NCI-H2171 treated with DMSO at 0.1 percent for 48 hours (cell line): ENCODE measurements at regions not wholly inside any gene's neighbourhood (a gene's known extent, or its start where the extent isn't known, plus 50 kb on each side); places are given as distances from the start of the nearest gene placed in this dataset.
A peak's percentile ranks its signal among the peaks of the same experiment; 100 is the strongest.
"Not testable (repeated sequence)": the region's sequence is repeated elsewhere in the genome, so short reads cannot be mapped to it uniquely, and the experiment has no call there.

Experiments used
- DNase-seq: peaks from one replicate; lab custom pipeline; 2025; lab: John Stamatoyannopoulos, UW

DNA sequence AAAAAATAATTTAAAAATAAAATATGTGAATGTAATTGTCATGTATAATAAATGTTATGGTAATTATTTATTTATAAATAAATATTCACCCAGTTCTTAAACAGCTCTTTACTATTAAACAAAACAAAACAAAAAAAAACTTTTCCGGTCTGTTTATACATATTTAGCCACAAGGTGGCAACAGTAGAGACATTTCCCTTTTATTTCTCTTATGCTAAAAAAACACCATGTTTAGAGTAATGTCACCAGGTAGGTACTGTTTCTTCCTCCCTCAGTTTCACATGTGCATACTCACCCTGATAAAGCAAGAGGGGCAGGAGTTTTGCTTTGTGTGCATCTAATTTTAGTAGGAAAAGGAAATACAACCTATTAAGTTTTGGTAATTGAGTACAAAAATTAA, 610.4 kb upstream of the IMPG1 start:
- DNase-seq = peak; percentile 4

DNA sequence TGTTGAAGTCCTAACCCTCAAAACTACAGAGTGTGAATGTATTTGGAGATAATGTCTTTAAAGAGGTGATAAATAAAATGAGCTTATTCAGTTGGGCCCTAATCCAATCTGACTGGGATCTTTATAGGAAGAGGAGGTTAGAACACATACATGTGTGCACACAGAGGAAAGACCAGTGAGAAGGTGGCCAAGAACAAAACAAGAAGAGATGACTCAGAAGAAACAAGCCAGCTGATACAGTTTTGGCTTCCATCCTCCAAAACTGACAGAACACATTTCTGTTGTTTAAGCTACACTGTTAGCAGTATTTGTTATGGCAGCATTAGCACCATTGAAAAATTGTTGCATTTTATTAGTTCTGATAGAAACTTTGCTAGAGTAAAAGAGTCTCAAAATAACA, 609.3 kb upstream of the IMPG1 start:
- no peak for DNase-seq

DNA sequence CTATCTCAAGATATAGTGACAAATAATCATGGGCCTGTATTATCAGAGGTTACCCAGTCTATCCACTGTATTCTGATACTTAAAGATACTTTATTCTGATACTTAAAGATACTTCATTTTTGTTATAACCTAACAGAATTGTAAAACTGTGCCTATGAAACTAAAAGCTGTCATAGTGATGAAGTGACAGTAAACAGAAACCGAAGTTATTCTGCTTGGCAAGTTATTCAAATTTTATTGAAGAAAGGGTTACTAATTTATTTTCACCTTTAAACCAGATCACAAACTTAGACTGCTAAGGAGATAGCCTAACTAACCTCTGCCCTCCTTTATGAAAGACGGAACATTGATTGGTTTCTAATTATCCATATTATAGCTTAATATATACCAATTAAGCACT, 604.6 kb upstream of the IMPG1 start:
- no peak for DNase-seq

DNA sequence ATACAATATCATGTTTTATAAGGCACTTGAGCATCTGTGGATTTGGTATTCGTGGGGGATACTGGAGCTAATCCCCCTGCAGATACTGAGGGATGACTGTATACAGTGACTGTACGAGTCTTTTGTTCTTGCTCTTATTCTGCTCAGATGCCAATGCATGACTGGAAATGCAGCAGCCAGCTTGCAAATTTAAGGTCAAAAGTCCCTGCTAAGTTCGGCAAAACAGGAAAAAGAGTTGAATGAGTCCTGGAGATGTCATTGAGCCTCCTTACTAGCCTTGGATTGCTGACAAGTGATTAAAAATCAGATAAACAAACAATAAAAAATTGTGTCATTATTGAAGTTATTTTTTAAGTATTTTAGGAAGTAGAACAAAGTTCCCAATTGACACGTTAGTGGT, 599.3 kb upstream of the IMPG1 start:
- no peak for DNase-seq

DNA sequence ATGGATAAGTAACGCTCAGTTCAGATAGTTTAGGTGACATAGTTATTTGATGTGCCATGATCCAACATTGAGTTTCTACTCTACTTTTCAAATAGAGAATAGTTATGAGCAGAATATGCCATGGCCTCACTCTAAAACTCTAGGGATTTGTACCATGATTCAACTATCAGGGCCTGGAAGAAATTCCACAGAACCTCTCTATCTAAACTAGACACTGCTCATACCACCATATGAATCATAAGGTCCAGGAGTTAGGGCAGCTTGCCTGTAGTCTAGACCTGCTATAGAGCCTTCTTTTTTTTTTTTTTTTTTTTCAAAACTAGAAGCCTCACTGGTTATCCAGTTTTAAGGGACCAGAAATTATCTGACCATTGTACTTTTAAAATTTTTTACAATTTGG, 571.8 kb upstream of the IMPG1 start:
- DNase-seq = no peak

DNA sequence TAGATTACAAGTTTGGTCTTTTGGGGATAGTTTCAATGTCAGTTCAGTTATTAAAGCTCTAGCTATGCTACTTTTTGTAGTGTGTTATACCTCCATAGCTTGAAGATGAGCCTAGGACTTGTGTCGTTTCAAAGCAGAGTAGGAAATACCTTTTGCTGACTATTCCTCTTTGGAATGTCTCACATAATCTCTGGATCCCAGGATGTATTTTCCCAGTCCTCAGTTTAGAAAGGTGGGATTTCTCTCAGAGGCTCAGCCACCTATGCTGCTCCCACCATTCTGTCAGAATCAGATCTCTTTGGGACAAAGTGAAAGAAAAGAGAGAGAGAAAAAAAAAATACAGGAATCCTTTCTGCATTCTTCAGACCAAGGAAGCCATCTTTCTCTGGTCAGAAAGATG, 567.5 kb upstream of the IMPG1 start:
- DNase-seq = no peak

DNA sequence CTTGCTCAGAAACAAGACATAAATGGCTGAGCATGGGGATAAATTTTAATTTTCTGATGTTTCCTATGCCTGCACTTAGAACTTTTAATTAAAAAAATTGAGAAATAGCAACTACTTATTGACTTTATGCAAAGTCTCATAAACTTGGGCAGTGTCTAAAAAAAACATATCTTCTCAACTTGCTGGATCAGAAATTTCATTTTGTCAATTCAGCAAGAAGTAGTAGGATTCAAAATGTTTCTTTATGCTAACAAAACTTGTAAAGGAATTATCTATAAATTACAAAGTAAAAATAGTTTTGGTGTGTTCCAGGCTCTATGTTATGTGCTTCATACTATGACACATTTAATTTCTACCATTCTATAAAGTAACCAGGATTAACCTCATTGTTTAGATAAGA, 562.2 kb upstream of the IMPG1 start:
- no peak for DNase-seq

DNA sequence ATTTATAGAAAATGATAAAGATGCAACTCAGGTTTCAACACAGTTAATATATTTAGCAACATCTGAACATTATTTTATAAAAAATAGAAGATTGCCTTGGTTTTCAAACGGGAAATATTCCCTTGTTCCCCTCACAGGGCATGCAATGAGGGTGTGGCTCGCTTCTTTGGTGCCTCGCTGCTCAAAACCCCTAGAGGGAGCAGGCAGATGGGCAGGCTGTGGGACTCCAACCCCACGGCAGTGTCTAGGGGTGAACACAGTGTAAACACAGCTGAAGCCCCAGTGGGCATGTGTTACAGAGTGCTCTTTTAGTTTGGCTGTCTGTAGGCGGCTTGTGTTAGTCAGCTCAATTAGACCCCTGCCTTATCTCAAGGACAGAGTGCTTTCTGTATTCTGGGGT, 560.8 kb upstream of the IMPG1 start:
- peak; percentile 6 for DNase-seq

DNA sequence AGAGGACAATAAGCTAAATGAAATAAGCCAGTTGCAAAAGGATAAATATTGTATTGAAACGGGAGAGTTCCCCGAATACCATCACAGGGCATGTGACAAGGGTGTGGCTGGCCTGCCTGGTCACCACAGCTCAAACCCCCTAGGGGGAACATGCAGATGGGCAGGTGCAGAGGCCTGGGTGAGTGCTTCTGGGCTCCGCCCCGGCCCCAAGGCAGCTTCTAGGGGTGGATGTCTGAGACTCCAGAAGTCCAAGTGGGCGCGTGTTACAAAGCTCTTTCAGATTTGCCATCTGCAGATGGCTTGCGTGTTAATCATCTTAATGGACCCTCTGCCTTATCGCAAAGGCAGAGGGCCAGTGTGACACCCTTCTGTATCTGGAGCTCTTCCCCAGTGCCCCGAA, 559.2 kb upstream of the IMPG1 start:
- DNase-seq = no peak

DNA sequence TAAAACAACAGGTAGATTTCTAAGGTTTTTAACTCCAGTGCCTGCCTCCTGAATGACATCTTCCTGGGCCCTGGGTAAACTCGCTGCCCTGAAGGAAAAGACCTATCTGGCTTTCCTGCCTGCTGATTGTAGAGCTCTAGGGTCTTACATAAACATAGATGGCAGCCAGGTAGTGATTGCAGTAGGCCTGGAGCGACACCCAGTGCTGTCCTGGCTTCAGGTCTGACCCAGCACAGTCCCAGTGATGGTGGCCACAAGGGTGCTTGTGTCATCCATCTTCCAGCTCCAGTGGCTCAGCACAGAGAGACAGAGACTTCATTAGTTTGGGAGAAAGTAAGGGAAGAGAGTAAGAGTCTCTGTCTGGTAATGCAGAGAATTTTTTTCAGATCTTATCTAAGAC, 542.9 kb upstream of the IMPG1 start:
- DNase-seq = no peak

DNA sequence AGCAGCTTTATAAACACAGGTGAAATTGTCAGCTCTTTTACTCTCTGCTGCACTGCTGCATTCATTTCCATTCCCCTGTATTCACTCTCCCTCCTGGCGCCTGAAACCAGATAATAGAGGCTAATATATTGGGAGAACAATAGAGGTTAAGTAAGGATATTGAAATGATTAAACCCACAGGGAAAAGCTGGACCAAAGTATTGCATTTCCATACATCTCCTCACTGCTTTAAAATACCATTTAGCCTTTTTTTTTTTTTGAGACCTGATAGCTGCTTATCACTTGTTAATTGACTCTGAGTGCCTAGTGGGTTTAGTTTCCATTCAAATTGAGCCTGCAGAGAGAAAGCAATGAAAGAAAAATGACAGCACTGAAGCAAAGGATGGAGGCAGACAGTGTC, 540.5 kb upstream of the IMPG1 start:
- DNase-seq = no peak

DNA sequence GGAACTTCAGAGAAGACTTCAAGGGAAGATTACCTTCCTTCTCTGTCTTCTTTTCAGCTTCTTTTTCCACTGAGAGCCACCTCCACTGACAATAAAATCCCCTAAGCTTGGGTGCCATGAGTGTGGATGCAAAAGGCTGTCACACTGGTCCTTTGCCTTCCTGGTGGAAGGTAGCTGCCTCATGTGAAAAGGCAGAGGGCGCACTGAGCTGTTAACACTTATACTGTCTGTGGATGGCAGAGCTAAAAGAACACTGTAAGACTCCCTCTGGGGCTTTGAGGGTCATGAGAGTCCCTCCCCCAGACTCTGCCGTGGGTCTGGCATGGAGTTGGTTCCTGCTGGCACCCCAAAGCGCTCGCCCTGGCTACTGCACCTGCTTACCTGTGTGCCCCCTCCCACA, 536.7 kb upstream of the IMPG1 start:
- DNase-seq = no peak

DNA sequence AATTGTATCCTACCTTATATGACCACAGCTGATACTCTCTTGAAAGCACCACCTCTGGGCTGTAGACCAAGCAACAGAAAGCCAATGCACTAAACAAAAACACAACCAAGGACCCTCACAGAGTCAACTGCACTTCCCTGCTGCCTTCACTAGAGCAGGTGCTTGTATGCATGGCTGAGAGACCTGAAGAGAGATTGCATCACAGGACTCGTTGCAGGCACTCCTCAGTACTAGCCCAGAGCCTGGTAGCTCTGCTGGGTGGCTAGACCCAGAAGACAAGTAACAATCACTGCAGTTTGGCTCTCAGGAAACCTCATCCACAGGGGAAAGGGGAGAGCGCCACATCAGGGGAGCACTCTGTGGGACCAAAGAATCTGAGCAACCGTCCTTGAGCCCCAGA, 521.6 kb upstream of the IMPG1 start:
- no peak for DNase-seq

DNA sequence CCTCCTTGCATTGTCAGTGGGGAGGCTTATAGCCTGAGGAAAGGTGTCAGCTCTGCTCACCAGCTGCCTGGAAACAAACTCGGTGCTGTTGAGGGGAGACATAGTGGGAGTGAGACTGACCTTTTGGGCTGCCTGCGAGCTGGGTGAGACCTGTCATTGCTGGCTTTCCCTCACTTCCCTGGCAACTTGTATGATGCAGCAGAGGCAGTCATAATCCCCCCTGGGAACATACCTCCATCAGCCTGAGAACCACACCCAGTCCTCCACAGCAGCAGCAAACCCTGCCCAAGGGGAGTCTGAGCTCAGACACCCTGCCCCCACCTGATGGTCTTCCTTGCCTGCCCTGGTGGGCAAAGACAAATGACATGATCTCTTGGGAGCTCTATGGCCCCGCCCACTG, 521.2 kb upstream of the IMPG1 start:
- DNase-seq = no peak

DNA sequence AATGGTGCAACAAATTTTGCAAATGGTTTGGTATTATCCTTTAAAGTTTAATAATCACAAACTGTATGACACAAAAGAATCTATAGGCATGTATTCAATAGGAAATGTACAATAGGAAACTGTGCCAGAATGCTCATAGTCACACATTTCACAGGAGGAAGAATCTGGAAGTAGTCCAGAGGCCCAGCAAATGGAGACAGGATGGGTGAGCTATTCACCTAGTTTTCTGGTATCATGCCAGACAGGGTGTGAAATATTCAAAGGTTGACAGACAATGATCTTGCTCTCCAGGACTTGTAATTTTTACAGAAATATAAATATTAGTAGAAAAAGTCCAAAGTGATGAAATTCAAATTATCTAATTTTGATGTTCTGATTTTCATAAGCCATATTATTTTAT, 520.1 kb upstream of the IMPG1 start:
- no peak for DNase-seq

DNA sequence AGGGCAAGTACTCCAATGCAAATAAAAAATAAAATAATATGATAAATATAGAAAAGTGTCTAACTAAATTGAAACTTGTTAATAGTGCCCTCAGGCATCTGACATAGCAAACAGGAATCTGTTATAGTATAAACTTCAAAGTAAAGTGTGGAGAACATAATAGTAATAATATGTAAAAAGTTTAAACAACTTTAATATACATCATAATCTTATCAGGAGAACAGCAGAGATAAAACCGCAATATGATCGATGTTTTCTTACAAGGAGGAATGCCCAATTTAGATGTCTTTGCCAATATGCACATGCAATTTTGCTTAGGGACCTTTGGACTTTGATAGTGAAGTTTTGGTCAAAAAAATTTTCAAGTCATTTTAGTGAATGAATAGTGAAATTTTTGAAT, 514.8 kb upstream of the IMPG1 start:
- DNase-seq = no peak

DNA sequence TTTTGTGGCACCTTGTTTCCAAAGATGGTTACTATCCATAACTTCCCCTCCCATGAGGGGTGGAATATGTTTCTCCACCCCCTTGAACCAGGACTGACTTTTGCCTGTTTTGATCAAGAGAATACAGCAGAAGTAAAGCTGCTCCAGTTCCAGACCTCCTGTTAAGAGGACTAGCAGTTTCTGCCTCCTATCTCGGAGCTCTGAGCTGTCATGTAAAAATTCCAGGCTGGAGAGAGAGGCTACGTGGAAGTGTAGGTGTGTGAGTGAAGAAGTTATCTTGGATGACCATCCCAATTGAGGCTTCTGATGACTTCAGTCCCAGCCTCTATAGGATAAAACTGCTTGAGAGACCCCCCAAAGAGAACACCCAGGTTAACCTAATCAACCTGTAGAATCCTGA, 511.7 kb upstream of the IMPG1 start:
- no peak for DNase-seq

DNA sequence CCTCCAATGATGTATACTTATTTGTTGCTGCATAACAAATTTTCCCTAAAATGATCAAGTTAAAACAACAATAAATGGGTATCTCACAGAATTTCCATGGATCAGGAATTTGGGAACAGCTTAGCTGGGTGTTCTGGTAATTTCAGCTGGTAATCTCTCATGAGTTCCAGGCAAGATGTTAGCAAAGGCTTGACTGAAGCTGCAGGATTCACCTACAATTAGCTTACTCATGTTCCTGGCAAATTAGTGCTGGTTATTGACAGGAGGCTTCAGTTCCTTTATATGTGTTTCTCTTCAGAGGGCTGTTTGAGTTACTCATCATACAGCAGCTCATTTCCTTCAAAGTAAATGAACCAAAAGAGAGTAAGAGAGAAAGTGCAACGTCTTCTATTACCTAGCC, 506.3 kb upstream of the IMPG1 start:
- no peak for DNase-seq

DNA sequence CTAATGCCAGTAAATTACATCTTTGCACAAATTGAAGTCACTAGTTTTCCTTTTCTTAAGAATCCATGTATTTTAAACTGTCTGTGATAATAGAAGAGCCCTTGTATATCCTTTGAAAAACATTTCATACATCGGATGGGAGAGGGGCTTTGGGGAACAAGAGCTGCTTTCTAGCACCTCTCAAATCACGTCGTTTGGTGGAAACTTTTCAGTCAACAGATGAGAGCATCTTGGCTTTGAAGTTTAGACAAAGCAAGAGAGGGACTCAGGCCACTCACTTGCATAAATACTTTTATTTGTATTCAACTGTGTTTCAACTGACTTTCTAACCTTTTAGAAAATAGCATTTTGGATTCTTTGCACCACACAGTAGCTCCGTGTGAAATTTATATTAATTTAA, 502.3 kb upstream of the IMPG1 start:
- DNase-seq = no peak

DNA sequence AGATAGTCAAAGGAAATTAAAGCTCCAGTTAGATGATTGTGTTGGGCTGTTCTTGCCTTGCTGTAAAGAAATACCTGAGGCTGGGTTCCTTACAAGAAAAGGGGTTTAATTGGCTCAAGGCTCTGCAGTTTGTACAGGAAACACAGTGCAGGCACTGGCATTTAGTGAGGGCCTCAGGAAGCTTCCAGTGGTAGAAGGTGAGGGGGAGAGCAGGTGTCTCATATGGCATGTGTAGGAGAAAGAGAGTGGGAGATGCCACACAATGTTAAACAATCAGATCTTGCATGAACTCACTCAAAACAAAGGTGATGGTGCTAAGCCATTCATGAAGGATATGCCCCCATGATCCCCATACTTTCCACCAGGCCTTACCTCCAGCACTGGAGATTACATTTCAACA, 493.5 kb upstream of the IMPG1 start:
- DNase-seq = no peak

DNA sequence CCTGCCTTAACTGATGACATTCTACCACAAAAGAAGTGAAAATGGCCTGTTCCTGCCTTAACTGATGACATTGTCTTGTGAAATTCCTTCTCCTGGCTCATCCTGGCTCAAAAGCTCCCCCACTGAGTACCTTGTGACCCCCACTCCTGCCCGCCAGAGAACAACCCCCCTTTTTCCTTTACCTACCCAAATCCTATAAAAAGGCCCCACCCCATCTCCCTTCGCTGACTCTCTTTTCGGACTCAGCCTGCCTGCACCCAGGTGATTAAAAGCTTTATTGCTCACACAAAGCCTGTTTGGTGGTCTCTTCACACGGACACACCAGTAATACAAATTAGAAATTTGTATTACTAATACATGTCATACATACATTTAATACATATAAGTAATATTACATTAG, 489.9 kb upstream of the IMPG1 start:
- DNase-seq = not testable (repeated sequence)

DNA sequence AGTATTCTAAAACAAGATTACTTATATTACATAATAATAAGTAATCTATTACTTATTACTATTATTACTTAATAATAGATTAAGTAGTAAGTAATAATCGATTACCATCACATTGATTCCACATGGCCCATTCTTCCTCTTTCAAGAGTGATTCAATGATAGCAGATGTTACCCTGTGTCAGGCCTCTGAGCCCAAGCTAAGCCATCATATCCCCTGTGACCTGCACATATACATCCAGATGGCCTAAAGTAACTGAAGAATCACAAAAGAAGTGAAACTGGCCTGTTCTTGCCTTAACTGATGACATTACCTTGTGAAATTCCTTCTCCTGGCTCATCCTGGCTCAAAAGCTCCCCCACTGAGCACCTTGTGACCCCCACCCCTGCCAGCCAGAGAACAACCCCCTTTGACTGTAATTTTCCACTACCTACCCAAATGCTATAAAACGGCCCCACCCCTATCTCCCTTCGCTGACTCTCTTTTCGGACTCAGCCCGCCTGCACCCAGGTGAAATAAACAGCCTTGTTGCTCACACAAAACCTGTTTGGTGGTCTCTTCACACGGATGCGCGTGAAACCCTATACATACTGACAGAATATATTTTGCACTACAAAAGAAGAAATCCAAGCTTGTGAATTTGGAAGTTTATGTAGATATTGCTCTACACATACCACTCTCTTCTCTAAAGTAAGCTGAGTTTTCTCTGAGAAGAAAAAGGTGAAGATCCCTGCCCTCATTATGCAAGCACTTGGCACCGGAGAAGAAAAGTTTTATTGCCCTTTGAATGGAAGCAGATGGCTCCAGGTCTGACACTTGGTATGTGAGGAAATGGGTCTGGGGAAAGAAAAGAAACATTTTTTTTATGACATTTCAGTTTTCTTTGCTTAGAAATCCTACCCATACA, 488.6 kb upstream of the IMPG1 start:
- peak; percentile 11 for DNase-seq

DNA sequence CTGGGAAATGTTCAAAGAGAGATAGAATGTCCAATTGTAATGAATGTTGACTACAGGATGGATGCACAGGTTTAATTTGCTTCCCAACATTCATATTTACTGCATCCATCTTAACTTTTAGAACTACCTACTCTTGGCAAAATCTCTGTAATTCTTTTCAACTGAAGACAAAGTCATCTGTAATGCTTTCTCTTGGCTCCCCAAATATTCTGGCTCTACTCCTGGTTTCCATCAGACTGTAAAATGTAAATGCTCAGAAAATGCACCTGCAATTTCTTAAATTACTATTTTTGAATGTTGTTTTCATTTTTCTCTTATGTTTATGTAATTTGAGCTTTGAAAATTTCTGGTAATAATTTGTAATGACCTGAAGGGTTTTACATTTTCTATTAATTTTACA, 480.8 kb upstream of the IMPG1 start:
- no peak for DNase-seq

DNA sequence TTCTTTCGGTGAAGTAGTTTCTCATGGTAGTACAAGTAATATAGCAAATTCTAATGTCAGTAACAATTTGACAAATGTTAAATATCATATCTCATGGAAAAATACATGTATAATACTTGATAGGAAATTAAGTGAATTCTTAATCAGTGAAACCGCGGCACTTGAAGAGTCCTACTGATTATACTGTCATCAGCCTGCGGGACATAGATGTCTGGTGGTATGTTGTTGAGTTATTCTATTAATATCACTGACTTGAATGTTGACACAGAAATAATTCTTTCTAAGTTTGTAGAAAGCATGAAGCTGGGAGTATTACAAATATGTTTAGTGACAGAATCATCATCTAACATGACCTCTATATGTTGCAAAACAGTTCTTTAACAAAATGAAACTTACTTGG, 479.8 kb upstream of the IMPG1 start:
- DNase-seq = no peak
